ENCODE measurements at regions not wholly inside any gene's neighbourhood (a gene's known extent, or its start where the extent isn't known, plus 50 kb on each side); places are given as distances from the start of the nearest gene placed in this dataset.

GRCh38 chr3:59698091-59698490 is 648.3 kb upstream of the CFAP20DC start:
- no peaks in the 10 kb centered on the region for H3K27me3 ChIP-seq
- no peaks in the 10 kb centered on the region for H4K20me1 ChIP-seq
- H3K4me3 ChIP-seq = no peak overlapping the region
- no peak for TF ChIP-seq Cebpa-rat (IDR thresholded peaks at IDR 0.05)
- no peaks in the 10 kb centered on the region for H3K9me3 ChIP-seq
- no peak overlapping the region for H3K9ac ChIP-seq
- no peak overlapping the region for H3K4me2 ChIP-seq
- H3K36me3 ChIP-seq = no peaks in the 10 kb centered on the region
- H3K27ac ChIP-seq = no peak overlapping the region
- no peaks in the 10 kb centered on the region for H3K4me1 ChIP-seq

- Histone ChIP-seq H3K9ac (no peak overlapping the region), H4K20me1 (no peaks in the 10 kb centered on the region), H3K4me2 (no peak overlapping the region), H3K27me3 (no peaks in the 10 kb centered on the region), H3K27ac (no peak overlapping the region), H3K9me3 (no peaks in the 10 kb centered on the region), H3K4me1 (peaks cover 8% of the 10 kb centered on the region), H3K4me3 (no peak overlapping the region), H3K36me3 (no peaks in the 10 kb centered on the region)
- no peak for TF ChIP-seq Cebpa-rat (IDR thresholded peaks at IDR 0.05)
Measured at GRCh38 chr3:59696783-59697182, 647.0 kb upstream of the CFAP20DC start.

GRCh38 chr3:59695860-59696259 is 646.0 kb upstream of the CFAP20DC start:
- no peak overlapping the region for H3K27ac ChIP-seq
- no peak for TF ChIP-seq Cebpa-rat (IDR thresholded peaks at IDR 0.05)
- no peaks in the 10 kb centered on the region for H4K20me1 ChIP-seq
- H3K9me3 ChIP-seq = no peaks in the 10 kb centered on the region
- no peaks in the 10 kb centered on the region for H3K27me3 ChIP-seq
- H3K36me3 ChIP-seq = no peaks in the 10 kb centered on the region
- no peak overlapping the region for H3K4me3 ChIP-seq
- H3K9ac ChIP-seq = no peak overlapping the region
- peaks cover 15% of the 10 kb centered on the region for H3K4me1 ChIP-seq
- H3K4me2 ChIP-seq = no peak overlapping the region

GRCh38 chr3:59692117-59692516 is 642.3 kb upstream of the CFAP20DC start:
- TF ChIP-seq Cebpa-rat (IDR thresholded peaks at IDR 0.05) = no peak
- Histone ChIP-seq H4K20me1 (no peaks in the 10 kb centered on the region), H3K27ac (no peak overlapping the region; the same call in 1 of the 2 replicates), H3K4me2 (peak overlapping the region; percentile 46), H3K9me3 (no peaks in the 10 kb centered on the region), H3K9ac (no peak overlapping the region), H3K4me1 (peaks cover 15% of the 10 kb centered on the region), H3K36me3 (no peaks in the 10 kb centered on the region), H3K4me3 (no peak overlapping the region), H3K27me3 (no peaks in the 10 kb centered on the region)

GRCh38 chr3:59690886-59691285 is 641.1 kb upstream of the CFAP20DC start:
- Histone ChIP-seq H3K36me3 (no peaks in the 10 kb centered on the region), H4K20me1 (no peaks in the 10 kb centered on the region), H3K9me3 (no peaks in the 10 kb centered on the region), H3K4me1 (peaks cover 15% of the 10 kb centered on the region), H3K27me3 (no peaks in the 10 kb centered on the region), H3K9ac (no peak overlapping the region), H3K27ac (no peak overlapping the region), H3K4me2 (no peak overlapping the region), H3K4me3 (no peak overlapping the region)
- TF ChIP-seq Cebpa-rat (IDR thresholded peaks at IDR 0.05) = no peak

GRCh38 chr3:59688636-59689035 is 638.8 kb upstream of the CFAP20DC start:
- no peak overlapping the region for H3K9ac ChIP-seq

GRCh38 chr3:59685432-59685831 is 635.6 kb upstream of the CFAP20DC start:
- no peaks in the 10 kb centered on the region for H4K20me1 ChIP-seq

More at GRCh38 chr3:59688636-59689035, 638.8 kb upstream of the CFAP20DC start:
- Histone ChIP-seq H3K4me3 (no peak overlapping the region), H3K9me3 (no peaks in the 10 kb centered on the region), H3K4me1 (peaks cover 15% of the 10 kb centered on the region), H3K27me3 (no peaks in the 10 kb centered on the region), H3K27ac (no peak overlapping the region), H4K20me1 (no peaks in the 10 kb centered on the region), H3K4me2 (no peak overlapping the region), H3K36me3 (no peaks in the 10 kb centered on the region)
- TF ChIP-seq Cebpa-rat (IDR thresholded peaks at IDR 0.05) = no peak

GRCh38 chr3:59684766-59685165 is 634.9 kb upstream of the CFAP20DC start:
- Histone ChIP-seq H3K27me3 (no peaks in the 10 kb centered on the region), H3K4me2 (no peak overlapping the region), H3K9ac (no peak overlapping the region), H4K20me1 (no peaks in the 10 kb centered on the region), H3K27ac (no peak overlapping the region), H3K4me1 (no peaks in the 10 kb centered on the region), H3K9me3 (no peaks in the 10 kb centered on the region), H3K36me3 (no peaks in the 10 kb centered on the region), H3K4me3 (no peak overlapping the region)
- TF ChIP-seq Cebpa-rat (IDR thresholded peaks at IDR 0.05) = no peak

More at GRCh38 chr3:59685432-59685831, 635.6 kb upstream of the CFAP20DC start:
- H3K36me3 ChIP-seq = no peaks in the 10 kb centered on the region
- H3K4me3 ChIP-seq = no peak overlapping the region
- no peak overlapping the region for H3K27ac ChIP-seq
- no peaks in the 10 kb centered on the region for H3K9me3 ChIP-seq
- TF ChIP-seq Cebpa-rat (IDR thresholded peaks at IDR 0.05) = no peak
- no peak overlapping the region for H3K4me2 ChIP-seq
- H3K4me1 ChIP-seq = no peaks in the 10 kb centered on the region
- no peaks in the 10 kb centered on the region for H3K27me3 ChIP-seq
- no peak overlapping the region for H3K9ac ChIP-seq

GRCh38 chr3:59680919-59681318 is 631.1 kb upstream of the CFAP20DC start:
- no peaks in the 10 kb centered on the region for H3K36me3 ChIP-seq
- no peak overlapping the region for H3K27ac ChIP-seq
- no peak overlapping the region for H3K9ac ChIP-seq
- H3K9me3 ChIP-seq = no peaks in the 10 kb centered on the region
- no peaks in the 10 kb centered on the region for H3K27me3 ChIP-seq
- H4K20me1 ChIP-seq = no peaks in the 10 kb centered on the region
- H3K4me3 ChIP-seq = no peak overlapping the region
- no peak for TF ChIP-seq Cebpa-rat (IDR thresholded peaks at IDR 0.05)
- H3K4me2 ChIP-seq = no peak overlapping the region
- H3K4me1 ChIP-seq = no peaks in the 10 kb centered on the region

GRCh38 chr3:59677747-59678702 is 628.2 kb upstream of the CFAP20DC start:
- Histone ChIP-seq H4K20me1 (no peaks in the 10 kb centered on the region), H3K4me2 (no peak overlapping the region), H3K9ac (no peak overlapping the region), H3K27ac (no peak overlapping the region), H3K4me3 (no peak overlapping the region), H3K9me3 (no peaks in the 10 kb centered on the region), H3K4me1 (no peaks in the 10 kb centered on the region), H3K27me3 (no peaks in the 10 kb centered on the region), H3K36me3 (no peaks in the 10 kb centered on the region)
- TF ChIP-seq Cebpa-rat (IDR thresholded peaks at IDR 0.05) = no peak
